ENCODE measurements at regions not wholly inside any gene's neighbourhood (a gene's known extent, or its start where the extent isn't known, plus 50 kb on each side); places are given as distances from the start of the nearest gene placed in this dataset.

DNA sequence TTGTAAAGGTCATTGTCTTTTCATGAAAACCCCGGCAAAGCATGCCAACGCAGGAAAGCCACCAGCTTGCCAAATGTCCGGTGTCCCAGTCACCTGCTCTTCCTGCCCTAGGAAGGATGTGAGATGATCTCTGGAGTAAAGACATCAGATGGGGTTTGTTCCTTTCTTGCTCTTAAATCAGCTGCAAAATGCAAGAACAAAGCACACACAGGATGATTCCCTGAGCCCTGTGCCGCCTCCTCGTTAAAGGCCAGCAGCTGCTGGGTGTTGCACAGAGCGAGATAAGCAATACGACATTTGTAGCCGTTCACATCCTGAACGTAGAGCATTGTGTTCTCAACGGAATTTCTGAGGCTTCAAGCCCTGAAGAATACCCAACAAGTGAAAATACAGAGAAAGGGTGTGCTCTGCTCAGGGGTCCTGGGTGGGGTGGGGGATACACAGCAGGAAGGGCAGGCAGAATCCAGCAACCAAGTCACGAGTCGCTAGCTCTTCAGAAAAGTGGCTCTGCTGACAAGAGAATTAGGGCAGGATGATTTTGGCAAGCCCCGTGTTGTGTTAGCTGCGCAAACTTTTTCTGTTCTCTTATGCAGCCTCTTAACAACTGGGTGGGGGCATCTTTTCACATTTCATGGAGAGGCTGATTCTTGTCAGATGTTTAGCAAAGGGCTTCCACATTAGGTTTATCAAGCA is 229.2 kb upstream of the MAP3K1 start:
- no peak for DNase-seq

DNA sequence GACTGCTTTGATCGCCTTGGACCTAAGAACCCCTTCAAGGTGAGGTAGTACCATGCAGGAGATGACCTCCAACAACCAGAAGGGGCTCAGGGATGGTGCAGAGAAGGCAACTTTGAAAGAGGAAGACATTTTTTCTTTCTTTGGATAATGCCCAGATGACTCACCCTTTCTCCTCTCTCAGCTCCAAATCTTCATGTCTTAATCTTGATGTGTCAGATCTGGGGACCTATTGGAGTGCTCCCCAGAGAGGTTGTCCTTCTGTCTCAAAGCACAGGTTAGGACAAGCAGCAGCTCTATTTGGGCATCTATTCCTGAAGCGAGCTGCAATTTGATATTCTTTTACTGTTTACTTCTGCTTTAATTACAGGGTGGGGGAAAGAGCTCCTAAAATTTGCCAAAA is 229.9 kb upstream of the MAP3K1 start:
- DNase-seq, result peak; percentile 10

DNA sequence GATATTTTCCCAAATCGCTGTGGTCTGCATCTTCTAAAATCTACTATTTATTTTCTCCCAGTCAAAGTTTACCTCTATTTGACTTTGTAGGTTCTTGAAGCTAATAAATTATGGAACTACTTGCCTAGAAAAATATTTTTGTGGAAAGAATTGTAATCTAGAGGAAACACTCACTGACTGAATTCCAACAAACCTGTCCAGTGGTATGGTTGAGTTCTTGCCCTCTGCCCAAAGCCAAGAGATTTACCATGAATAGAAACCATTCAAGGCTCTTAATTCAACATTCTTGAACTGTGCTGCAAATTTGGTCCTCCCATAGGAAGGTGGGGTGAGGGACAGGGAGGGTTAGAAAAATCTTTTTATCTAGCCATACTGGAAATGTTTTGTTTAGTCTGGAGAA is 233.9 kb upstream of the MAP3K1 start:
- no peak for DNase-seq

DNA sequence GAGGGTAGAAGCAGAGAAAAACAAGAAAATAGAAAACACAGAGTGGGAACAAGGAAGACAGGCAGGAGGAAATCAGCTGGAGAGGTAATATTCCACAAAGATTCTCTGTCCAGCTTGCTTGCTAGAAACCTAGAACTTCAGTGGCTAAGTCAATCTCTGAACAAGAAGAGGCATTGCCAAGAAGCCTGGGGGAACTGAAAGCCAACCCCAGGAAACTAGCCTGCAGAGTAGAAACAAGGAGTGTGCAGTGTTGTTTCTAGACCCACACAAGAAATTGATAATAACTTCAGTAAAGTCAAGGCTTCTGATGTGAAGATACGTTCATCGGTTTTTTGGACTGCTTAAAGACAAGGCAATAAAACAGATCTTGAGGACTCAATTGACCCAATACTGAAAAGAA is 234.5 kb upstream of the MAP3K1 start:
- no peak for DNase-seq

DNA sequence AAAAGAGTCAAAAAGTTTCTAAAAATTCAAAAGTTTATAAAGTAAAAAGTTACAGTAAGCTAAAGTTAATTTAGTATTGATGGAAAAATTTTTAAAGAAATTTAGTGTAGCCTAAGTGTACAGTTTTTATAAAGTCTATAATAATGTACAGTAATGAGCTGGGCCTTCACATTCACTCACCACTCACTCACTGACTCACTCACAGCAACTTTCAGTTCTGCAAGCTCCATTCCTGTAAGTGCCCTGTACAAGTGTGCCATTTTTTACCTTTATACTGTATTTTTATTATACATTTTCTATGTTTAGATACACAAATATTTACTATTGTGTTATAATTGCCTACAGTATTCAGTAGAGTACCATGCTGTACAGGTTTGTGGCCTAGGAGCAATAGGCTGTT is 239.5 kb upstream of the MAP3K1 start:
- DNase-seq, result no peak

DNA sequence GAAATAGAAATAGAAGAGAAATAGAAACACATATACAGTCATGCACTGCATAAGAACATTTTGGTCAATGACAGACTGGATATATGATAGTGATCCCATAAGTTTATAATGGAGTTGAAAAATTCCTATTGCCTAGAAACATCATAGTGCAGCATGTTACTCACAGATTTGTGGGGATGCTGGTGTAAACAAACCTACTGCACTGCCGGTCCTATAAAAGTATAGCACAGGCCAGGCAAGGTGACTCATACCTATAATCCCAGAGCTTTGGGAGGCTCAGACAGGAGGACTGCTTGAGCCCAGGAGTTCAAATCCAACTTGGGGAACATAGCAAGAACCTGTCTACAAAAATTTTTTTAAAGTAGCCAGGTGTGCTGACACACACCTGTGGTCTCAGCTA is 240.6 kb upstream of the MAP3K1 start:
- no peak for DNase-seq

DNA sequence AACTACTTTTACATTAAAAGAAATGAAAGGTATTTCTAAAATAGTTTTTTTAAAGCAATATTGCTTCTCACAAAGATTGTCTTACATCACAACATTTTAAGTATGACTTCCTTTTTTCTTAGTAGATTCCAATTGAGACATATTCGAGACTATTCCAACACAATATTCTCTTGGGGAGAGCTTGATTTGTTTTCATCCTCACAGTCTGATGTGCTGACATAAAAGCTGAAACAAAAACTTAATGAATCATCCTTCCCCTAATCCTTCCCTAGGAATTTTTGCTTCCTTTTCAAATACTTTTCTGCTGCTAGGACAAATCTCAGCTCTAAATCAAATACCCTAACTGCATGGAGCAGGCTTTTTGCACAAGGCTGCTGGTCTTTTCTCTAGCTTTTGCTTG is 245.8 kb upstream of the MAP3K1 start:
- DNase-seq, result no peak

DNA sequence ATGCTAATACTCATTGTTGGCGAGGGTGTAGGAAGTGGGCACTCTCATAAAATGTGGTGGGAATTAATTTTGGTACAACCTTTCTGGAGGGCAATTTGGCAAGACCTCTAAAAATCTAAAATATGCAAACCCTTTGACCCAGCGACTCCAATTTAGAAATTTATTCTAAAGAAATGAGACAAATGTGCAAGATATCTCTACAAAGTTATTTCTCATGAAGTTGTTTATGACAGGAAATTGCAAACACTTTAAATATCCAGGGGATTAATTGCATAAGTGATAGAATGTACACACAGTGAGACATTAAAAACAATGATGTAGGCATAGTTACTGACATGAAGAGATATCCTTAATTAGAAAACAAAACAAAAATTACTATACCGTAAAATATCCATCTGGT is 246.3 kb upstream of the MAP3K1 start:
- DNase-seq, result no peak

DNA sequence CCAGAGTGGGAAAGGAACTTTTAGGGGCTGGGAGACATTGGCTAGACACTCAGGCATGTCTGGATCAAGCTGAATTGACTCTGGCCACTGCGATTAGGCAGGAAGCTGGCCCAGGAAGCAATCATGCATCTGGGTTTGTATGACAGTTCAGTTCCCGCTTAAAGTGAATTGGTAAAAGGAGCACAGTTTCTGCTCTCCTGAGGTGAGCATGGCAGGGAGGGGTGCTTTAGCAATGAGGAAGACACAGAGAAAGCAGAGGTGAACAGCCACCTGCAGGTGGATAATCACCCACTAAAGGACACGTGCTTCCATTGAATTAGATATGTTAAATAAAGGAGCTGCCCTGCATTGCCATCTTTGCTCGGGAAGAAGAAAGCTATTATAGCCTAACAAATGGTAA is 248.1 kb upstream of the MAP3K1 start:
- DNase-seq, result no peak

DNA sequence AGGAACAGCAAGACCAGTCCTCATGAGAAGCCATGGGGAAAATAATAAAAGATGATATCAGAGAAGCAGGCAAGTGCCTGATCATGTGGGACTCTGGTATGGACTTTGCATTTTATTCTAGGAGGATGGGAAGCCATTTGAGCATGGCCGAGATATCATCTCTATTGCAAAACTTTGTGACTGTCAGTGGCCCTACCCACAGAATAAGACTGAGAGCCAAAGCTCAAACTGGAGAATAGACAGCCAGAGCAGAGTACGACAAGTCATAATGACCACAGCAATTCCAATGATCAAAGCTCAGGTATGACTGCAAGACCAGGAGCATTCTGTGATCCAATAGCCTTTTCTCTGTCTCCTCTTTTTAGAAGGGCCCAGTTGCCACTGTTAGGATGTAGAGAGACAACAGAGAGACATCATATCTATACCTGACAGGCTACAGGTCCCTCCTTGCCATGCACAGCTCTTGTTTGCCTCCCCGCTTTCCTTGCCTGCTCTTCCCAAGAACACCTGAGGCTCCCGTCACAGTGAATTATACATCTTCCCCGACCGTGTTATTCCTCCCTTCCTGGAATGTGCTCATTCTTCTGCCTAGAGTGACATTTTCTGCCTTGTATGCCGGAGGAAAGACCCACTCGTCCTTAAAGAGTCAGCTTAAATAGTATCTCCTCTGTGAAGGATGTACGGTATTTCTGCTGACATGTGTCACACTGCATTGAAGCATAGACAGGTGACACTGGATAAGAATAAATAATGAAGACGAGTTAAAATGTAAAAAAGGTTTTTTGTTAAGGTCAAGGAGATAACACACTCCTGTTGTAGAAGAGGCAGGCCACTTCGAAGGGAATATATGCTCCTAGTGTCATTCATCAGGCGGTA is 248.7 kb upstream of the MAP3K1 start:
- no peak for DNase-seq

DNA sequence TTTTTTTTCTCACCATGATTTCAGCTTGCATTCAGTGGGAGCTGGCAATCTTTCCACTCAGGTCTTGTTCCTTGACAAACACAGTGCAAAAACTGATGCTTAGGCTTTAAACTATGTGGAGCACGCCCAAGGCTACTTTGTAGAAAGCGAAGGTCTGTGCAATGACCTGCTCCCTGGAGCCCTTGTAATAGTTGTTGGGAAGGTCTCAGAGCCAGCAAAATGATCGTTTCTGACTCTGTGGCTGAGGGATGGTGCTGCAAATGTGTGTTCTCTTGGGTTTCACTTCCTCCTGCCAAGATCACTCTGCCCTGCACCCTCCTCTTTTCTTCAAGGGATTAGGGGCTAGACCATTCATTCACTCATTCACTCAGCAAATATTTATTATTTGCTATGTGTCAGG is 249.7 kb upstream of the MAP3K1 start:
- DNase-seq, result no peak

DNA sequence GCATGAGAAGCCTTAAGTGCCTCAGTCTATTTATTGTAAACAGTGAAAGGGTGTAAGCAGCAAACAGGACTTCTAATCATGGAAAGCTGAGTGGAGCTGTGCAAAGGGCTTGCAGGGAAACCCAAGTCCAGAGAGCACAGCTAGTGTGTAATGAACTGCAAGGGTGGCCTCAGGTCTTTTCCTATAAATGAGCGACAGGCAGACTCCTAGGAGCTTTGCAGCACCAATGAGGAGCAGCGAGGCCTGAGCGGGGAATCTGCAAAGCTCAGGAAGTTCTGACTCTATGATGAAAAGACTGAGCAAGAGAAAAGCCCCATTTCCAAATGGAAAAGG is 250.1 kb upstream of the MAP3K1 start:
- DNase-seq, result no peak

DNA sequence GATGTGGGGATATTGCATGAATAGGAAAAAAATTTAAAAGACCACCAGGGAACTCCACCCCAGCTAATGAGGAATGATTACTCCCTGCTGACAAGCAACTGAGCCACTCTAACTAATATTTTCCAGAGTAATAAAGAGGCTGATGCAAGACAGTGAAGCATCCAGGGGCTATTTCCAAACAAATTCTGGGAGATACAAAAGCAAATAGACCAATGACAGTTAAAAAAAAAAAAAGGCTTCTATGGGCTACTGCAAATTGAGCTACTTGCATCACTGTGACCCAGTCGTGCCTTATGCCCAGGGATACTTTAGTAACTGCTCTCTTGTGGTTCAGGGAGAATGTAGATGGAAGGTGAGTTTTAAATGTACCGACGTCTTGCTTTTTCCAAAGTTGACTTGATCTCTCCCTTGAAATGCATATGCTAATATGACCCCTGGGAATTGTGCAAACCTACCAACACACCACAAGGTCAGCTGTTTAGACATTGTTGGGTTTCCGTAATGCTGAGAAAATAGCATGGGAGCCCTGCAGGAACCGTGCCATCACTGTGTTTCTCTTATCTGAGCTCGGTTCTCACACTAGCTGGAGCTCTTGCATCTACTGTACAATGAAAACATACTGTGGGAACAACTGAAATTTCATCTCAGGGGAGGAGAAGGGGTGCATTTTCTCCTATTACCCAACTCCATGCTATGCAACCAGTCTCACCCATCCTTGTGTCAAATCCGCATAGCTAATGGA is 250.6 kb upstream of the MAP3K1 start:
- DNase-seq, result no peak

DNA sequence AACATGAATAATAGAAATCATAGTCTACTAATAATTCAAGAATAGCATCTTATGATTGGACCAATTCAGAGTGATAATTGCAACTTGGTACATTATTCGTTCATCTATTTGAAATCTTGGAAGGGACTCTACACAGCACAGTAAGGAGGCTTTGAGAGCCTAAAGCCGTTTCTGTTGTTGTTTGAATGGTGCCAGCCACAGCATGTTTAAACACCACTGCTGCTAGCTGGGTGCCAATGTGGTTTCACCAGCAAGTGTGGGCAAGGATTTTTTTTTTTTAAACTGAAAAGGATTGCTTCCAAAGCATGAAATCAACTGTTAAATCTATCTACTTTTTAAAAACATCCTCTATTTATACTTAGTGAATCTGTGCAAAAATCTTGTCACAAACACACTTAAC is 253.9 kb upstream of the MAP3K1 start:
- no peak for DNase-seq

DNA sequence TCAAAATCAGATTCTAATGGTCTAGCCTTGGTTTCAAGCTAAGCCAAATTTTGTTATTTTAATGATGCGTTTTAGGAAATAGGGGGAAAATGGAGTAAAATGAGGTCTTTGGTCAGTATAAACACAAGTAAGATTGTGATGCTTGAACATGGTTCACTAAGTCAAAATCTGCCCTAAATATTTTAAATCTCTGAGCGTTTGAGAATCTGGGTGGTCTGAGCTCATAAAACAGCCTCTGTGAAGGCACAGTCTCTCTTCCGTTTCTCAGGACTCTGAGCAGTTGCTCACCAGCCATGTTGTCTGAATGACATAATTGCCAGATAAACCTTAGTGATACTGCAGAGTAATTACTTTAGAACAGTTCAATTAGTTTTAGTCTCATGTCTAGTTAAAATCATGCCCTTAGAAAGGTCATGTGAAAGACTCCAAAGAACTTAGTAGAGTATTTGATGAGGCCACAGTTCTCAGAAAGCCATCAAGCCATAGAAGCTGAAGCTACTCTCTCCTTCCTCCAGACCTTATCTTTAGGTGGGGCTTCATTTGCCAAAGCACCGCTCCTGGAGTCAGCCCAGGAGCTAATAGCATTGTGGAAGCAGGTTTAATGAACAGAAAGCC is 257.1 kb upstream of the MAP3K1 start:
- no peak for DNase-seq

DNA sequence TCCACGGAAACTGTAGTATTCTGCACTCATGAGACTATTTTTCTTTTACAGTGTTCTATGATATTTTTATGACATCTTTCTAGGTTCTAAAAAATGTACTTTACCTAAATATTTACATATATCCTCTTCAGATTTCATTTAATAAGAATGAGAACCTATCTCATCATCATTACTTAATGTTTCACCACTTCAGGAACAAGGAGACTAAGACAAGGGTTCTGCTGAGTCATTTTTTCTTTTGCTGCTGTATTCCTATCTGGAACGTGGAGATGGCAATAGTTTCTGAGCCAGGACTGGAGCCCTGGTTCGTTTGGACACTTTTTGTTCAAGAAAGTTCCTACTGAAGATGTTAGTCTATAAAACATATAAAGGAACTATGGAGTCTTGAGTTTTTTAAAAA is 258.2 kb upstream of the MAP3K1 start:
- no peak for DNase-seq

DNA sequence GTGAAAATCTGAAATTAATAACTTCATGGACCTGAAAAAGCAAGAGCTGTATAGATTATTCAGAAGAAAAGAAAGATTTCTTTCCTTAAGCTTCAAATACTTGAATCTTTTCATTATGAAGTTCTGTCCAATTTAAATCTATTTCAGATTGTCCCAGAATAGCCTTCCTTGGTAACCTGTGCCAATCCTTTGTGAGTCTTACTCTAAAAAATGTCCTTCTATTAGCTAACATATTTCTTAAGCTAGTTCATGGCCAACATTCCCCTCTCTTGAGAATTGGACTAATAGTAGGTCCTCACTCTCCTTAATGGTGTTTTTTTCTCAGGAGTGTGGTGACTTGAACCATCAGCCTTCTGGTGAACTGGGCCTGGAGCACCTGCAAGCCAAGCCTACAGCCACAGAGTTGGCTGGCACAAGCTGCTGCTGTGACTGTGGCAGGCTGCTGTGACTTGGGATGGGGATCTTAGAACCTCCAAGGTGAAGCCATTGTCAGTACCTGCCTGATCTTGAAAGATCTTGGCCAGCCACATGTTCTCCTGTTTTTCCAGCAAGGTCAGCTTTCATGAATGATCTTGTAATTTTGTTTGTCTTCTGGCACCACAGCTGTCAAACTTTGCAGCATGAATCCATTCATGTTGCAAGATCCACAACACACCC is 262.6 kb upstream of the MAP3K1 start:
- DNase-seq, result no peak

DNA sequence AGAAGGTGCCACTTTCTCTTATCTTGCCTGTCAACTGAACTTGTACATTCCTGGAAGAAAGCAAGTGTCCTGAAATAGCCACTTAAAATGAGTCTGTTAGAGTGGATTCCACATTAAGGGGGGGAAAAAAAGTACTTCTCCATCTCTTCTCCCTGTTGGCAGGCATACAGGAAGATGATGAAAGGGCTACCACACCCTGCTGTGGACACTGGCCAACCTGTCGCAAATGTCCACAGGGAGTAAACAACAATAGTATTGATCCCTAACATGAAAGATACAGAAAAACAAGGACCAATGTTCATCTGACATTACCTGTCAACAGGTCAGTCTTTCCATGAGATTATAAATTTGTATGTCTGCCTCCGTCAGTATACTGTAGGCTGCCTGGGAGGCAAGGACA is 265.1 kb upstream of the MAP3K1 start:
- no peak for DNase-seq

DNA sequence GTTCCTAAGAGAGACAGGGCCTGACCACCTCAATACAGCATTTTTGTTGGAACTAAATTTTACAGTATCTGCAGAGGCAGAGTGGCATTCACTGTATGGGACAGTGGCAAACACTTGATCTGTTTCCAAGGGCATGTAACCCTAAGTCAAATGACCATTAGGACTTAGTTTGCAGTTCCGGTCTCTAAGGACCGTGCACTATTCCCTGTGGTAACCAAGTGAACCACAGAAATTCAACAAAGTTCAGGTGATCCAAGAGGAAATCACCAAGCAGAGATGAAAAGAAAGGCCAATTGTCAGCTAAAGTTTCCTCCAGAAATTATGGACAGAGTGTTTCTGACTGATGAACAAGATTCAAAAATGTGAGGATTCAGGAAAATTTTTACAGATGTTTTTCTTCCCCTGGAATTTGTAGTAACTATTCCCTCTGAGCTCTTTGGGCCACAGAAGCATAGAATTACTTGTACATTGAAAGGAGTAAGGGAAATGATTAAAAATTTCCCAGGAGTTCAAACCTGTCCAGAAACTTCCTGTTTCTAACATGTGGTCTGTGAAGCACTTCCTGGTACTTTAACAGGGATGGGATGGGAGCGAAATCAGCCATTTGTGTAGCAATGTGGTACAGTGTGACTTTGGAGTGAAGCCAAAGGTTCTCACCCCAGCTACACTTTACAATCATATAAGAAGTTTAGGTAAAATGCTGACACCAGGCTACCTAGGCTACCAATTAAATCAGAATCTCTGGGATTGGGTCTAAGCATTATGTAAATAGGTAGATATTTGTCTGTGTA is 266.1 kb upstream of the MAP3K1 start:
- no peak for DNase-seq

DNA sequence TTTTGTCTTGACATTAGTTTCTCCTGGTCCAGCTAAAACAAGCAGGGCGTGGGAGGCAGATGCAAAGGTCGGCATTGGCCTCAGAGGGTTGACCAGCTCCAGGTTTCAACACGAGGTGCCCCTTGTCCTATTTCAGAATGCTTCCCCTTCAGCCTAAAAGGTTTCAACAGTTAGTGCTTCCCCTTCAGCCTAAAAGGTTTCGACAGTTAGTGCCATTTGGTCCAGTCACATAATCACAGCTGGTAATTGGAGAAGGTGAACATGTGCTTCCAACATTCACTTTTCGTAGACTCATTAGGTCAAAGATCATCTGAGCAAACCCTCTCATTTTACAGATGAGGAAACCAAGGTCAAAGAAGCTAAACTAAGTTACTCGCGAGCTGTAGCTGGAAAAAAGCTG is 270.3 kb upstream of the MAP3K1 start:
- DNase-seq, result no peak

DNA sequence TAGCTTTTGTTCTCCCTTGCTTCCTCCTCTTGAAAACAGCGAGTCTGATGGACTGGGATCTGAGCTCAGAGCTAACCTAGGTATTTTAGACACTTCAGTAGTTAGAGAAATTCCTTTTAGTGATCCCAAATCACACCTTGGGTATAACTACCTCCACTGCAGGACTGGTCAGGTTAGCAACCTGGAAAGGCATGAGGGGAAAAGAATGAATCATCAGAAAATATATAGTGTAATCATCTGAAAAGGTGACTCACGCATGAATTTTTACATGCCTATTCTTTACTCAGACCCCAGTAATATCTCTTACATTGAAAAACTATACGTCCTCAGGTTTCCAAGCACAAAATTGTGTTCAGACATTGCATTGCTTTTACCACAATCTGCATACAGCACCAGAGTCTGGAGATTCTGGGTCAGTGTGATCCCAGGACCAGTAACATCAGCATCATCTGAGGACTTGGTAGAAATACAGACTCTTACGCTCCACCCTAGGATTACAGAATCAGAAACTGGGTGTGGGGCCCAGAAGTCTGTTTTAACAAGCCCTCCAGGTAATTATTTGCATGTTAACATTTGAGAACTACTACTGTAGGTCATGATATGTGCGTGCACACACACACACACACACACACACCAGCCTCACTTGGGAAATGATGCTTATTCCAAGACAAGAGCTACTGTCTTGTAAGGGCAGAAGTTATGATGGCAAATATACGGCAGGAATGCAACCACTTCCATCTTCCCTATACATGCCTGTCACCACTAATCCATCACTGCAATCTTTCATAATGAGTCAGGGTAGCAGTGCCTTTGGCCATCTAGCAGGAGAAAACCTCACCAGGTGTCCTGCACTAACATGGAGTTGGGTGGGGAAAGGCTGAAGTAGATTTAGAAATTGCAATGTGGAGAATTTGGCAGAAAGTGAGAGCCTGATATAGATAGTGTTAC is 271.6 kb upstream of the MAP3K1 start:
- no peak for DNase-seq
